GM12874 (cell line): ENCODE measurements at regions not wholly inside any gene's neighbourhood (a gene's known extent, or its start where the extent isn't known, plus 50 kb on each side); places are given as distances from the start of the nearest gene placed in this dataset.

Source experiments
- TF ChIP-seq, protein P1 (sequence below): IDR thresholded peaks from 2 replicates; pipeline ENCODE4 v1.5.1; 2011; ENCODE audit warnings: low read depth, mild to moderate bottlenecking, control low read depth, low read length, moderate library complexity; ENCODE audit not compliant: insufficient read depth

DNA sequence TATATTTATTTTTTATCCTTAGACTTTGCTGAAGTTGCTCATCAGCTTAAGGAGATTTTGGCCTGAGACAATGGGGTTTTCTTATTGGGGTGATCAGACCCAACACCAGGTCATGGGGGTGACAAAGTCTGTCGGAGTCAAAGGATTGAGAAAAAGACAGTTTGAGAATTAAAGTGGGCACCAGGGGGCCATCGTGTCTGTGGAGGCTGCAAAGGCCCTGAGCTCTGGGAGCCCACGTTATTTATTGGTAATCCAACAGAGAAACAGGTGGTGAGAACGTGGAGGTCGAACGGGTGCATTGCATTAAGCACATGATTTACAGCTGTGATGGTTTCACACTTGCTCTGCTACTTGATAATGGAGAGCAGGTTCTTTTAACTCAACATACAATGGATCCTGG lies 102.5 kb upstream of the CDH10 start:
- TF ChIP-seq, protein P1, sequence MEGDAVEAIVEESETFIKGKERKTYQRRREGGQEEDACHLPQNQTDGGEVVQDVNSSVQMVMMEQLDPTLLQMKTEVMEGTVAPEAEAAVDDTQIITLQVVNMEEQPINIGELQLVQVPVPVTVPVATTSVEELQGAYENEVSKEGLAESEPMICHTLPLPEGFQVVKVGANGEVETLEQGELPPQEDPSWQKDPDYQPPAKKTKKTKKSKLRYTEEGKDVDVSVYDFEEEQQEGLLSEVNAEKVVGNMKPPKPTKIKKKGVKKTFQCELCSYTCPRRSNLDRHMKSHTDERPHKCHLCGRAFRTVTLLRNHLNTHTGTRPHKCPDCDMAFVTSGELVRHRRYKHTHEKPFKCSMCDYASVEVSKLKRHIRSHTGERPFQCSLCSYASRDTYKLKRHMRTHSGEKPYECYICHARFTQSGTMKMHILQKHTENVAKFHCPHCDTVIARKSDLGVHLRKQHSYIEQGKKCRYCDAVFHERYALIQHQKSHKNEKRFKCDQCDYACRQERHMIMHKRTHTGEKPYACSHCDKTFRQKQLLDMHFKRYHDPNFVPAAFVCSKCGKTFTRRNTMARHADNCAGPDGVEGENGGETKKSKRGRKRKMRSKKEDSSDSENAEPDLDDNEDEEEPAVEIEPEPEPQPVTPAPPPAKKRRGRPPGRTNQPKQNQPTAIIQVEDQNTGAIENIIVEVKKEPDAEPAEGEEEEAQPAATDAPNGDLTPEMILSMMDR = no peak

DNA sequence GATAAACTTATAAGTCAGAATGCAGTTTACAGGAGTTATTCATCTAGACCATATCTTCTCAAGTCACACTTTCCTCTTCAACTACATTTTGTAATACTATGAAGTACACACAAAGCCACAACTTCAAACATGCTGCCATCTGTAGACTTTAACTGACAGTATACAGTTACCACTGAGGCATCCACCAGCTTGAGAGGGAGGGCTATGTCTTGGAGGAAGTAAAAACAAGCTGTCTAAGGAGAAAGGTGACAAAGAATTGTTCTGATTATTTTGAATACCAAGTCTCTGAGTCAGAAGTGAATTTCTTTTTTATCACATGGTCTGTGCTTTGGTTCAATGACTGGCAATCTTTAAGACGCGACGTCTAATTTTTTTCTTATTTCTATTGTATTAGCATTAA lies 97.6 kb upstream of the CDH10 start:
- TF ChIP-seq, protein P1 = no peak

DNA sequence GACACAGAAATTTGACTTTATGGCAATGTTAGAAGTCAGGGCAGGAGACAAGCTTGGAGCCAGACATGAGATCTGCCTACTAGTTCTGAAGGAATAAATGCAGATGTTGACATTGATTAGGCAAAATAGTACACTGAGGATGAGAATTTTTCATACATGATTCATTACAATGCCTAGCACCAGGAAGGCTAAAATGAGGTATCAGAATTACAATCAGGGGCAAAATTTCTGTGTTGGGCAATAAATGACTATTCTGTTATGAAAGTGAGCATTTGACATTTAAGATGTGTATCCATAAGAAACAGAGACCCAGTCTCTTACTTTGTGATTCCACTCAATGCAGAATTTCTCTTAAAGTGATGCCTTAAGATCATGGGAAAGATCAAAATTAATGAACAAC lies 92.4 kb upstream of the CDH10 start:
- TF ChIP-seq, protein P1 = no peak

DNA sequence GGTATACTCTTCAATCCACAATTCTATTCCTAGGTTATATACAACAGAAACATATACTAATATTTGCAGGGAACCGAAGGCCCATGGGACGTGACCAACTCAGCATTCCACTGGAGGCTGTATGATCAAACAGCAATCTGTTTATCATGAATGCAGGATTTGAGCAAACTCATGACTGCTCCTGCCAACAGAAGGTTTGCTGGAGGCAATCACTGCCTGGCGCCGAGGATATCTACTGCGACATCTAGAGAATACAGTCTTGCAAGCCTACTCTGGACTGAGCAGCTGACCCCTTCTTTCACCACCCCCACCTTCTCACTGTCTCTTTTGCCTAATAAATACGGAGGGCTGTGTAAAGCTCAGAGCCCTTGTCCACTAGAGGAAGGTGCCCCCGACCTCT lies 90.5 kb upstream of the CDH10 start:
- TF ChIP-seq, protein P1 = no peak

DNA sequence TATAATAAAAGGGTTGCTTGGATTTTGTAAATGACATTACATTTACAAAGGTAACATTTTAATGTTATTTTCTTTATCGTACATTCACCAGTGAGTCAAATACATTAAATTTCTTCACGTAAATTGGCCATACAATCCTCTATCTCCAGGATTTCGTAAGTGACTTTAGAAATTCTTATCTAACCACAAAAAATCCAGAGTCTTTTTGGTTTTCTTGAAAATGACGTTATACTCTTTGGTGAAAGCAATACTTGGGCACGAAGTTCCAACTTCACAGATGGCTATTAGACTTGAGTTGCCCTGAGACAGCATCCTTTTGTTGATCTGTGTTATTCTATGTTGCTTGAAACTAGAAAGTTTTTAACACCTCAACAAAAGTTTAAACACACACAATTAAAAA lies 87.4 kb upstream of the CDH10 start:
- TF ChIP-seq, protein P1 = no peak

DNA sequence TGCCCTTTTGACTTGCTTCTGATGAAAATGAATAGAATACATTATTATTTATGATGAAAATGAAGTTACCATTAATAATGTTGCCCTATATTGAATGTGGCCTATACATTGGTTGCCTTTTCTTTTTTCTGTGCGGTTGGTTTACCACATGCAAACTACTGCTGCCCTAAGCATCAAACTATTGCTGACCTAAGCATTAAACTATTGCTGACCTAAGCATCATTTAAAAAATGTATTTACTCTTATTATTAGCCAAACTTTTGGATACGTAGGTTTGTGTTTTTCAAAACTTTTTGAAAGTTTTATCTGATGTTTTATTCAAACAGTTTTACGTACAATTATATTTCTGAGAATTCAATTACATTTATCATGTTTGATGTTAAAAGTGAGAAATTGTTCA lies 76.0 kb upstream of the CDH10 start:
- TF ChIP-seq, protein P1 = no peak

DNA sequence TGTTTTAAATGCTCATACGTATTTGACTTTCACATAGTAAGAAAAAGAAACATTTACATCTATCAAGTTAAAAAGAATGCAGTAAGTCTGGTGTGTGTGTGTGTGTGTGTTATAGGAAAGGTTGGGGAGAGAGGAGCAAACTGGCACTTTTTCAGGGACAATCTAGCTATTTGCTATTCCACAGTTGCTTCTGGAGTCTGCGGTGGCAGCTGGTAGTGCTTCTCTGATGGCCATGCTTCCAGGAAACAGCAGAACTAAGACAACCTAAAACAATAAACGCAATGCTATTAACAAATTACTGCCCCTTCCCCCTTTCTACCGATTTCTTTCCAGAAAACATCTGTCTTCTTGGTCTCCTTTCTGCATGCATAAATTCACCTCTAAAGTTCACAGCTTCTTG lies 70.0 kb upstream of the CDH10 start:
- TF ChIP-seq, protein P1 = no peak

DNA sequence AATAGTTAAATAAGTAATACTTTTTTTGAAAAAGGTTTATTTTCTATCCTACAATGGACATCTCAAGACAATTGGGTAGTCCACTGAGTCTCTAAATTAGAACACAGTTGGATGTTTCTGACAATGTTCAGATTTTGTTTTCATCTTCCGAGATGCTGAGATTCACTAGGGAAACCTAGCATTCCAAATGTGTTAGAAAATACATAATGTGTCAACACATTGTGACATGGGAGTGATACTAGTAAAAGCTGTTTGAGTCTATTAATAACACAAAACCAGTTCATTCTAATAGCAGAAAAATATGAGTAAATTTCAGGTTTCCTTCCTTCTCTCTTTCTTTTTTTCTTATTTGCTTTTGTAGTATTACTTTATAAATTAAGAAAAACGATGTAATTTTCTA lies 68.2 kb upstream of the CDH10 start:
- TF ChIP-seq, protein P1 = no peak
